ENCODE measurements at regions not wholly inside any gene's neighbourhood (a gene's known extent, or its start where the extent isn't known, plus 50 kb on each side); places are given as distances from the start of the nearest gene placed in this dataset.

DNA sequence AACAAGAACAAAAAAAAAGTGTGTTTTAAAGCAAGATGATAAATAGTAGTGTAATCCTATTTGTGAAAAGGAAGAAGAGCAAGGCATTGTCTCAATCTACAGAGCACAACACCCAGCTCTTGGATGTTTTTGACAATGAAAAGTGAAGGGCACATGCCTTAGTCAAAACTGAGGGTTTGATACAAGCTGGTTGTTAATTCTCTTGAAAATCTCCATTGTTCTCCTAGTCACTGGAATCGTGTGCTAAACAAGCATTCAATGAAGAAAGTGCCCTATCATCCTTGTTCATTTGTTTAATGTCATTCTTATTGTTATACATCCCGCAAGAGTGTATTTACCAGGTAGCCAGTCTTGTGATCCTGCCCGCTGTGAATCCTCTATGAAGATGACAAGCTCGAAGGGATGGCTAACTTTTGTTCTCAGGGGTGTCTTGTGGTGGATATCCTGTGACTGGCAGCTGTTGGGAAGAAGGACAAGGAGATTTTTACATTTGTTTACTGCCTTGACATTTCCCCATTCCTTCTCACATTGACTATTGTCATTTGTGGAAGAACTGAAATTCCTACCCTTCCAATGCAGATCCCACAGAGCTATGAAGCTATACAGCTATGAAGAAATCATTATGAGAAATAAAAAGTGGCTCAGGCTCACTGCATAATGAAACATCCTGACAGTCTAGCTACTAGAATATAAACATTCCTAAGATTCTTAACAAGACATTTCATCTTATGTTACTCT is 175.9 kb downstream of the VGLL3 start:
- WGBS, 2 donors, result 46 to 53% methylated on average over 4 of the region's 4 CpGs
- no peaks in the 10 kb centered on the region for H3K4me1 ChIP-seq
- intact Hi-C loops (cut with DNase I), result no loop called here
- TF ChIP-seq, protein P1, sequence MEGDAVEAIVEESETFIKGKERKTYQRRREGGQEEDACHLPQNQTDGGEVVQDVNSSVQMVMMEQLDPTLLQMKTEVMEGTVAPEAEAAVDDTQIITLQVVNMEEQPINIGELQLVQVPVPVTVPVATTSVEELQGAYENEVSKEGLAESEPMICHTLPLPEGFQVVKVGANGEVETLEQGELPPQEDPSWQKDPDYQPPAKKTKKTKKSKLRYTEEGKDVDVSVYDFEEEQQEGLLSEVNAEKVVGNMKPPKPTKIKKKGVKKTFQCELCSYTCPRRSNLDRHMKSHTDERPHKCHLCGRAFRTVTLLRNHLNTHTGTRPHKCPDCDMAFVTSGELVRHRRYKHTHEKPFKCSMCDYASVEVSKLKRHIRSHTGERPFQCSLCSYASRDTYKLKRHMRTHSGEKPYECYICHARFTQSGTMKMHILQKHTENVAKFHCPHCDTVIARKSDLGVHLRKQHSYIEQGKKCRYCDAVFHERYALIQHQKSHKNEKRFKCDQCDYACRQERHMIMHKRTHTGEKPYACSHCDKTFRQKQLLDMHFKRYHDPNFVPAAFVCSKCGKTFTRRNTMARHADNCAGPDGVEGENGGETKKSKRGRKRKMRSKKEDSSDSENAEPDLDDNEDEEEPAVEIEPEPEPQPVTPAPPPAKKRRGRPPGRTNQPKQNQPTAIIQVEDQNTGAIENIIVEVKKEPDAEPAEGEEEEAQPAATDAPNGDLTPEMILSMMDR (IDR thresholded peaks at IDR 0.05), result no peak
- FAIRE-seq (no peak), ATAC-seq (no peak), DNase-seq (no peak)
- no peaks in the 10 kb centered on the region for H3K27me3 ChIP-seq
- no peak overlapping the region for H3K27ac ChIP-seq
- H3K9me3 ChIP-seq, result no peaks in the 10 kb centered on the region
- no peaks in the 10 kb centered on the region for H3K36me3 ChIP-seq
- H3K4me3 ChIP-seq, result no peak overlapping the region

- no peaks in the 10 kb centered on the region for H3K27me3 ChIP-seq
- 79 to 89% methylated on average over 4 of the region's 4 CpGs for WGBS, 2 donors
- TF ChIP-seq, protein P1 (IDR thresholded peaks at IDR 0.05), result no peak
- no peaks in the 10 kb centered on the region for H3K4me1 ChIP-seq
- H3K27ac ChIP-seq, result no peak overlapping the region
- ATAC-seq (no peak), FAIRE-seq (no peak), DNase-seq (no peak)
- no peaks in the 10 kb centered on the region for H3K9me3 ChIP-seq
- H3K4me3 ChIP-seq, result no peak overlapping the region
- intact Hi-C loops (cut with DNase I), result no loop called here
- H3K36me3 ChIP-seq, result no peaks in the 10 kb centered on the region
These were observed 176.6 kb downstream of the VGLL3 start for GRCh38 chr3:86814321-86814720.

DNA sequence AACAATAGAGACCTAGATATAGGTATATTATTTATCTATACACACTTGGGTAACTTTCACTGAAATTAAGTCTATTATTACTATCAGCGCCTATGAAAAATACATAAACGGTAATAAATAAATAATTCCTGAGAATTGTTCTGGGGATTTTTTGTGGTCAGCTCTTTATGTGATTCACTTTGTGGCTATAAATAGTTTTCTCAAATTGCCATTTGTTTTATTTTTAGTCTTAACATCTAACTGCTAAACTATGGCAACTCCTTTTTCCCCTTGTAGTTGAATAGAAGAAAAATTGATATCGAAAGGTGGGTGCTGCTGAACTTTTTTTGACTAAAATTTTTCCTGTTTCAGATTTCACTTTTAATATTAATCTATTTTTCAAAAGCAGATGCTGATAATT is 189.0 kb downstream of the VGLL3 start:
- Histone ChIP-seq H3K27me3 (peaks cover 0 to 3% (median 0%) of the 10 kb centered on the region in 4 donors), H3K4me3 (no peak overlapping the region), H3K4me1 (no peaks in the 10 kb centered on the region), H3K36me3 (no peaks in the 10 kb centered on the region), H3K27ac (no peak overlapping the region), H3K9me3 (no peaks in the 10 kb centered on the region)
- intact Hi-C loops (cut with DNase I), result no loop called here
- WGBS, 2 donors, result 84 to 93% methylated on average over 3 of the region's 3 CpGs
- TF ChIP-seq, protein P1 (IDR thresholded peaks at IDR 0.05), result no peak
- ATAC-seq (no peak), FAIRE-seq (no peak), DNase-seq (no peak)

GRCh38 chr3:86801066-86801465 is 189.9 kb downstream of the VGLL3 start:
- intact Hi-C loops (cut with DNase I), result no loop called here
- no peak for DNase-seq
- no peak overlapping the region for H3K4me3 ChIP-seq
- TF ChIP-seq, protein P1 (IDR thresholded peaks at IDR 0.05), result no peak
- 80 to 94% methylated on average over 1 of the region's 1 CpG for WGBS, 2 donors
- no peaks in the 10 kb centered on the region for H3K4me1 ChIP-seq
- H3K9me3 ChIP-seq, result no peaks in the 10 kb centered on the region
- H3K36me3 ChIP-seq, result no peaks in the 10 kb centered on the region
- no peak for FAIRE-seq
- no peak overlapping the region for H3K27ac ChIP-seq
- peaks cover 0 to 3% (median 0%) of the 10 kb centered on the region in 4 donors for H3K27me3 ChIP-seq
- no peak for ATAC-seq

- no peak for ATAC-seq
- H3K27me3 ChIP-seq, result peaks cover 0 to 3% (median 0%) of the 10 kb centered on the region in 4 donors
- 55 to 71% methylated on average over 3 of the region's 3 CpGs for WGBS, 2 donors
- intact Hi-C loops (cut with DNase I), result no loop called here
- no peak for DNase-seq
- no peaks in the 10 kb centered on the region for H3K36me3 ChIP-seq
- no peak overlapping the region for H3K27ac ChIP-seq
- TF ChIP-seq, protein P1 (IDR thresholded peaks at IDR 0.05), result no peak
- H3K4me3 ChIP-seq, result no peak overlapping the region
- FAIRE-seq, result no peak
- H3K4me1 ChIP-seq, result no peaks in the 10 kb centered on the region
- no peaks in the 10 kb centered on the region for H3K9me3 ChIP-seq
These were observed 190.8 kb downstream of the VGLL3 start for GRCh38 chr3:86800116-86800515.
